SU-DHL-6 (cell line): ENCODE measurements at regions not wholly inside any gene's neighbourhood (a gene's known extent, or its start where the extent isn't known, plus 50 kb on each side); places are given as distances from the start of the nearest gene placed in this dataset.

Experiments
- CTCF ChIP-seq: fragments of 200-600 bp; sonication (generic); IDR thresholded peaks from one replicate; pipeline ENCODE4 v1.5.1; 2017; ENCODE audit warnings: antibody characterized with exemption, mild to moderate bottlenecking, low read length, moderate library complexity; ENCODE audit not compliant: insufficient read depth, poor library complexity, severe bottlenecking
- EZH2phosphoT487 ChIP-seq: fragments of 200-600 bp; sonication (generic), shearing (Covaris generic); conservative IDR thresholded peaks from 2 replicates; pipeline ENCODE4 v1.6.1; 2018; ENCODE audit warnings: mild to moderate bottlenecking, antibody characterized with exemption, low read length, moderate library complexity, mixed read lengths

GRCh38 chrX:68994891-68995255 lies 166.1 kb downstream of the EFNB1 start:
- TF ChIP-seq CTCF (no peak), EZH2phosphoT487 (no peak)
